A549 (cell line): ENCODE measurements at regions not wholly inside any gene's neighbourhood (a gene's known extent, or its start where the extent isn't known, plus 50 kb on each side); places are given as distances from the start of the nearest gene placed in this dataset.

ENCODE experiments used
- ATAC-seq, 2 experiments: fragments of 200-7000 bp in 1 of 2; fragments of >200 bp in 1 of 2; cut with Nextera tagmentation in 1 of 2; cut with Tn5 transposase in 1 of 2; 3 replicates each; pipeline versions ENCODE4 v1.8.0 to v1.9.1; 2018 to 2020; ENCODE audit warnings: mild to moderate bottlenecking in 1 of 2, moderate library complexity in 1 of 2
- CTCF ChIA-PET: fragments of 300-600 bp; sonication (Branson Sonifier 250); formaldehyde crosslinking; extraction: SDS; loops from one replicate; lab custom pipeline; 2021; ENCODE audit warnings: antibody characterized with exemption, inconsistent platforms; lab: Yijun Ruan, JAX
- POLR2A ChIA-PET: fragments of 350-600 bp; formaldehyde crosslinking; extraction: SDS; loops from one replicate; lab custom pipeline; 2021; ENCODE audit warnings: antibody characterized with exemption, inconsistent platforms; lab: Yijun Ruan, JAX
- DNase-seq, 2 experiments: peaks; one replicate each; pipeline versions ENCODE4 v3.0.0 to v3.0.0-alpha.2; 2011 to 2016; ENCODE audit warnings: low read depth in 1 of 2, low spot score in 1 of 2
- FAIRE-seq: peaks from 2 replicates; lab custom pipeline; 2011; peaks lifted over from hg19 to GRCh38; lab: Jason Lieb, UNC
- H3K27ac ChIP-seq, 2 experiments: fragments of >200 bp; sonication (Bioruptor Twin); formaldehyde crosslinking; 3 replicates each; pipeline ENCODE4 v1.5.1; 2016 to 2017
- H3K4me1 ChIP-seq: fragments of >200 bp; sonication (Bioruptor Twin); formaldehyde crosslinking; 3 replicates; pipeline ENCODE4 v1.6.1; 2016
- H3K4me2 ChIP-seq: fragments of >200 bp; sonication (Bioruptor Twin); formaldehyde crosslinking; 3 replicates; pipeline ENCODE4 v1.6.1; 2016
- H3K4me3 ChIP-seq: fragments of >200 bp; sonication (Bioruptor Twin); formaldehyde crosslinking; 3 replicates; pipeline ENCODE4 v1.5.1; 2016
- H3K9me3 ChIP-seq: fragments of >200 bp; sonication (Bioruptor Twin); formaldehyde crosslinking; 3 replicates; pipeline ENCODE4 v1.6.1; 2016
- CBX8 ChIP-seq: fragments of 200-600 bp; sonication (generic); IDR thresholded peaks from 2 replicates; pipeline ENCODE4 v1.6.1; 2016
- E2F6 ChIP-seq: IDR thresholded peaks from 2 replicates; pipeline ENCODE4 v1.6.1; 2012; ENCODE audit warnings: low read depth, borderline replicate concordance
- ESRRA ChIP-seq: fragments of 150-350 bp; IDR thresholded peaks from 2 replicates; pipeline ENCODE4 v1.6.1; 2014; ENCODE audit warnings: mild to moderate bottlenecking, low read length, borderline replicate concordance
- FOSL2 ChIP-seq, 2 experiments: fragments of 450-650 bp in 1 of 2; fragments of >200 bp in 1 of 2; sonication (Bioruptor Twin) in 1 of 2; formaldehyde crosslinking; IDR thresholded peaks; 2 replicates each; pipeline versions ENCODE4 v1.5.0 to v1.6.1; 2016 to 2020; ENCODE audit warnings: mild to moderate bottlenecking in 1 of 2, moderate library complexity in 1 of 2
- FOXS1 ChIP-seq: fragments of 250-450 bp; sonication (Bioruptor Pico); IDR thresholded peaks from 2 replicates; pipeline ENCODE4 v1.5.0; 2020; ENCODE audit warnings: mild to moderate bottlenecking, moderate library complexity
- GATA3 ChIP-seq: IDR thresholded peaks from 2 replicates; pipeline ENCODE4 v1.6.1; 2012; ENCODE audit warnings: borderline replicate concordance
- HEYL ChIP-seq: fragments of 250-450 bp; sonication (Bioruptor Pico); IDR thresholded peaks from 2 replicates; pipeline ENCODE4 v1.8.0; 2021; ENCODE audit warnings: mild to moderate bottlenecking, moderate library complexity
- HOXB5 ChIP-seq: fragments of 250-450 bp; sonication (Bioruptor Pico); IDR thresholded peaks from 2 replicates; pipeline ENCODE4 v1.5.0; 2020; ENCODE audit warnings: mild to moderate bottlenecking, moderate library complexity
- KDM1A ChIP-seq: fragments of 200-600 bp; sonication (generic); IDR thresholded peaks from 2 replicates; pipeline ENCODE4 v1.6.1; 2016; ENCODE audit warnings: low read depth, mild to moderate bottlenecking
- MAX ChIP-seq: IDR thresholded peaks from 2 replicates; pipeline ENCODE4 v1.6.1; 2012
- MYC ChIP-seq: IDR thresholded peaks from 2 replicates; pipeline ENCODE4 v1.6.1; 2012; ENCODE audit warnings: mild to moderate bottlenecking, inconsistent platforms, low read length, improper control_type of control experiment, borderline replicate concordance
- NPAS2 ChIP-seq: fragments of 250-450 bp; sonication (Bioruptor Pico); IDR thresholded peaks from 2 replicates; pipeline ENCODE4 v1.8.0; 2022; ENCODE audit warnings: mild to moderate bottlenecking, moderate library complexity, borderline replicate concordance
- RARB ChIP-seq: fragments of 250-450 bp; sonication (Bioruptor Pico); IDR thresholded peaks from 2 replicates; pipeline ENCODE4 v1.8.0; 2021; ENCODE audit warnings: mild to moderate bottlenecking, moderate library complexity
- RNF2 ChIP-seq: fragments of 200-600 bp; sonication (generic); IDR thresholded peaks from 2 replicates; pipeline ENCODE4 v1.6.1; 2016; ENCODE audit warnings: low read depth, mild to moderate bottlenecking, antibody characterized with exemption, moderate library complexity, borderline replicate concordance
- USF2 ChIP-seq: fragments of 450-650 bp; IDR thresholded peaks from 2 replicates; pipeline ENCODE4 v1.6.1; 2014; ENCODE audit warnings: antibody characterized with exemption
- ZC3H11A ChIP-seq: fragments of 450-650 bp; IDR thresholded peaks from 2 replicates; pipeline ENCODE4 v1.6.1; 2014; ENCODE audit warnings: antibody characterized with exemption, mild to moderate bottlenecking
- ZSCAN20 ChIP-seq: fragments of 250-450 bp; sonication (Bioruptor Pico); IDR thresholded peaks from 2 replicates; pipeline ENCODE4 v1.8.0; 2022; ENCODE audit warnings: mild to moderate bottlenecking, moderate library complexity
- WGBS: methylation state at CpG from one replicate; pipeline ENCODE4 v1.1.6; 2017; ENCODE audit errors: missing lambda C conversion rate; 5-methylcytosine and 5-hydroxymethylcytosine counted together
- TF ChIP-seq, protein P1 (sequence below): fragments of 250-450 bp; sonication (Bioruptor Pico); IDR thresholded peaks from 2 replicates; pipeline ENCODE4 v1.5.0; 2021; ENCODE audit warnings: mild to moderate bottlenecking, moderate library complexity, borderline replicate concordance
- TF ChIP-seq, protein P2 (sequence below): fragments of 250-450 bp; sonication (Bioruptor Pico); IDR thresholded peaks from 2 replicates; pipeline ENCODE4 v1.5.0; 2020; ENCODE audit warnings: low read depth, mild to moderate bottlenecking, moderate library complexity

DNA sequence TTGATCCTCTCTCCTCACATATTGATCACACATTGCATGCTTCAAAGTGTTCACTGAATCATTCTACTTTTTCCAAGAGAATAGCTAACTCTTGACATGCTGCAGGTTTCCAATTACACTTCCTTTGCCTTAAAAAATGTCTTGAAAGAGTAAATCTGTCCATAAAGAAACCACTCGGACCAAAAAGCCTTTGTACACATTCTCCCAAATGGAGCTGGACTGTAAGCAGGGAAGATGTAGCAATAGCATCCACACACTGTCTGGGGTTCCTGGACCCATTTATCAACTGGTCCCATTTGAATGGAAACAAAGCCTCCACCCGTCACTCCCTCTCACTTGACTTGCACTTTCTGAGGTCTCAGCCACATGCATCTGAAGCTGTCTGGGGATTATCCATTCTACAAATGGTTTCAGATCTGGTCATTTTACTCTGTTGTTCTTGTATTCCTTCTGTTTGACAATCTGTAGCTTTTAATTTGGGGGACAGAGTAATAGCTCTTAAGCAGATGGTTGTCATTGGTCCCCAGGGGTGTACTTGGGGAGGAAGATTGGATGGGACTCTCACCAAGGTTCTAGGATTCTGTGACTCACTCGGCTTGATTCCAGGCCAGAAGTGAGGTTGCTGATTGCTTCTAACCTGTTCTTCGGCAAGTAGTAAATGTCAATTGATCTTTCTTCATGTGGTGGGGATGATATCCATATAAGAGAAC, 203.5 kb downstream of the HIBADH start:
- no peak for TF ChIP-seq MYC
- no peak for TF ChIP-seq RNF2
- TF ChIP-seq, protein P1, sequence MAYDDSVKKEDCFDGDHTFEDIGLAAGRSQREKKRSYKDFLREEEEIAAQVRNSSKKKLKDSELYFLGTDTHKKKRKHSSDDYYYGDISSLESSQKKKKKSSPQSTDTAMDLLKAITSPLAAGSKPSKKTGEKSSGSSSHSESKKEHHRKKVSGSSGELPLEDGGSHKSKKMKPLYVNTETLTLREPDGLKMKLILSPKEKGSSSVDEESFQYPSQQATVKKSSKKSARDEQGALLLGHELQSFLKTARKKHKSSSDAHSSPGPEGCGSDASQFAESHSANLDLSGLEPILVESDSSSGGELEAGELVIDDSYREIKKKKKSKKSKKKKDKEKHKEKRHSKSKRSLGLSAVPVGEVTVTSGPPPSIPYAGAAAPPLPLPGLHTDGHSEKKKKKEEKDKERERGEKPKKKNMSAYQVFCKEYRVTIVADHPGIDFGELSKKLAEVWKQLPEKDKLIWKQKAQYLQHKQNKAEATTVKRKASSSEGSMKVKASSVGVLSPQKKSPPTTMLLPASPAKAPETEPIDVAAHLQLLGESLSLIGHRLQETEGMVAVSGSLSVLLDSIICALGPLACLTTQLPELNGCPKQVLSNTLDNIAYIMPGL, result no peak
- no peak for TF ChIP-seq NPAS2
- no peak for TF ChIP-seq CBX8
- no peak for TF ChIP-seq HOXB5 (CRISPR knock-in tag)
- TF ChIP-seq RARB (CRISPR knock-in tag), result no peak
- TF ChIP-seq ZC3H11A, result no peak
- TF ChIP-seq ESRRA, result no peak
- TF ChIP-seq KDM1A, result no peak
- CTCF ChIA-PET, result no interaction called here
- ATAC-seq, result no peak
- H3K4me2 ChIP-seq, result no peak overlapping the region
- no peak for FAIRE-seq
- DNase-seq, result no peak
- H3K27ac ChIP-seq, result no peak overlapping the region
- H3K4me1 ChIP-seq, result no peaks in the 10 kb centered on the region
- POLR2A ChIA-PET, result no interaction called here
- H3K4me3 ChIP-seq, result no peak overlapping the region
- no peaks in the 10 kb centered on the region for H3K9me3 ChIP-seq
- WGBS, result 75% methylated on average over 4 of the region's 4 CpGs

DNA sequence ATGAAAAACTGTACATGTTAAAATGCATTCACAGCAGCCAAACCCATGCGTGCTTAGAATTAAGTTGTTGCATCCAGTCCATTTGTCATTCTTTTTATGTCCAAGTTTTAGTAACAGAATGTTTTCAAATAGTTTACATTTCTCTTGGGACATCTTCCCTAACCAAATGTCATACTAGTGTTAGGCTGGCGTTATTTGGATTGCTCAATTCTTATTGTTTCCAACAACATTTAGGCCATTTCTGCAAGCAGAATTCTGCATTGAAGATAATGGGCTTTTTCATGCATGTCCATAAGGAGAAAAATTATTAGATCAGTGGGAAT, 203.0 kb downstream of the HIBADH start:
- no peak for DNase-seq
- 74% methylated on average over 2 of the region's 2 CpGs for WGBS
- POLR2A ChIA-PET, result no interaction called here
- Histone ChIP-seq H3K9me3 (no peaks in the 10 kb centered on the region), H3K4me2 (no peak overlapping the region), H3K27ac (no peak overlapping the region), H3K4me3 (no peak overlapping the region), H3K4me1 (no peaks in the 10 kb centered on the region)
- CTCF ChIA-PET, result no interaction called here
- no peak for ATAC-seq
- TF ChIP-seq FOXS1 (CRISPR knock-in tag) (no peak), USF2 (no peak), HEYL (CRISPR knock-in tag) (no peak), RARB (CRISPR knock-in tag) (no peak), MAX (no peak), FOSL2 (IDR thresholded peaks at IDR 0.05) (no peak), FOSL2 (CRISPR knock-in tag; IDR thresholded peaks at IDR 0.05) (no peak), ZSCAN20 (CRISPR knock-in tag) (no peak), GATA3 (no peak), E2F6 (no peak)
- TF ChIP-seq, protein P2, sequence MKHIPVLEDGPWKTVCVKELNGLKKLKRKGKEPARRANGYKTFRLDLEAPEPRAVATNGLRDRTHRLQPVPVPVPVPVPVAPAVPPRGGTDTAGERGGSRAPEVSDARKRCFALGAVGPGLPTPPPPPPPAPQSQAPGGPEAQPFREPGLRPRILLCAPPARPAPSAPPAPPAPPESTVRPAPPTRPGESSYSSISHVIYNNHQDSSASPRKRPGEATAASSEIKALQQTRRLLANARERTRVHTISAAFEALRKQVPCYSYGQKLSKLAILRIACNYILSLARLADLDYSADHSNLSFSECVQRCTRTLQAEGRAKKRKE (CRISPR knock-in tag), result no peak
- TF ChIP-seq, protein P1, result no peak
- FAIRE-seq, result no peak
